ENCODE measurements at regions not wholly inside any gene's neighbourhood (a gene's known extent, or its start where the extent isn't known, plus 50 kb on each side); places are given as distances from the start of the nearest gene placed in this dataset.

- TF ChIP-seq POLR2A (IDR thresholded peaks at IDR 0.05) (no peak), CTCF (IDR thresholded peaks at IDR 0.05) (no peak)
Measured at GRCh38 chr10:2837674-2838073, 229.7 kb upstream of the PFKP start.
